ENCODE measurements at regions not wholly inside any gene's neighbourhood (a gene's known extent, or its start where the extent isn't known, plus 50 kb on each side); places are given as distances from the start of the nearest gene placed in this dataset.

- TF ChIP-seq CTCF (IDR thresholded peaks at IDR 0.05): no peak
- TF ChIP-seq POLR2A (IDR thresholded peaks at IDR 0.05): no peak
Measured at GRCh38 chr9:79073201-79073600, 498.6 kb upstream of the TLE4 start.

Data from thyroid gland (tissue), 4 donors.